IPS-15b (cell line): ENCODE measurements at regions not wholly inside any gene's neighbourhood (a gene's known extent, or its start where the extent isn't known, plus 50 kb on each side); places are given as distances from the start of the nearest gene placed in this dataset.

Experiments used
- H3K27me3 ChIP-seq: one replicate; pipeline ENCODE4 v1.6.1; 2013; ENCODE audit warnings: low read length; ENCODE audit not compliant: control insufficient read depth, insufficient read depth
- H3K36me3 ChIP-seq: one replicate; pipeline ENCODE4 v1.6.1; 2013; ENCODE audit warnings: low read length; ENCODE audit not compliant: control insufficient read depth, insufficient read depth
- H3K4me1 ChIP-seq: one replicate; pipeline ENCODE4 v1.6.1; 2013; ENCODE audit warnings: mild to moderate bottlenecking, low read length; ENCODE audit not compliant: control insufficient read depth, insufficient read depth
- H3K4me3 ChIP-seq: one replicate; pipeline ENCODE4 v1.5.1; 2013; ENCODE audit warnings: low read depth, low read length
- H3K9ac ChIP-seq: one replicate; pipeline ENCODE4 v1.6.1; 2013; ENCODE audit warnings: low read depth, mild to moderate bottlenecking, low read length
- H3K9me3 ChIP-seq: one replicate; pipeline ENCODE4 v1.6.1; 2013; ENCODE audit warnings: mild to moderate bottlenecking, low read length; ENCODE audit not compliant: control insufficient read depth, insufficient read depth

DNA sequence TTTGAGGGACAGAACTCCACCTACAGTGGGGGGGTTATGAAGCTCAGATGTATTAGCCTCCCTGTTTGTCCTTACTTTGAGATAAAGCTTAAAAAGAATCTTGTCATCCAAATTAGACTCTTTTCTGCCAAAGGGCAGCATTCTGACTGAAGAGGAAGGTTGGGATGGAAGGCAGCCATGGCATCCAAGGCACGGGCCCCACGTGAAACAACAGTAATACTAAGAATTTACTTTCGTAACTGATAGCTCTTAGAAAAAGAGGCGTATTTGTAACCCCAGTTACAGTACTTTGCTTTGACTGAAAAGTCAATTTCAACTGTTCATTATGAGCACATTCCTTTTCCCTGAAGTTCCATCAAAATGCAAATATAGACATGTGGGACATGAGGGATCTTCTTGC is 168.5 kb downstream of the ARRDC3 start:
- H3K27me3 ChIP-seq = no peaks in the 10 kb centered on the region
- no peak overlapping the region for H3K9ac ChIP-seq
- H3K36me3 ChIP-seq = no peaks in the 10 kb centered on the region
- no peaks in the 10 kb centered on the region for H3K9me3 ChIP-seq
- H3K4me1 ChIP-seq = no peaks in the 10 kb centered on the region
- no peak overlapping the region for H3K4me3 ChIP-seq
